ENCODE measurements at regions not wholly inside any gene's neighbourhood (a gene's known extent, or its start where the extent isn't known, plus 50 kb on each side); places are given as distances from the start of the nearest gene placed in this dataset.
A peak's percentile ranks its signal among the peaks of the same experiment; 100 is the strongest.

GRCh38 chr14:84036840-84037239, 1493.1 kb upstream of the FLRT2 start:
- TF ChIP-seq, protein P1, sequence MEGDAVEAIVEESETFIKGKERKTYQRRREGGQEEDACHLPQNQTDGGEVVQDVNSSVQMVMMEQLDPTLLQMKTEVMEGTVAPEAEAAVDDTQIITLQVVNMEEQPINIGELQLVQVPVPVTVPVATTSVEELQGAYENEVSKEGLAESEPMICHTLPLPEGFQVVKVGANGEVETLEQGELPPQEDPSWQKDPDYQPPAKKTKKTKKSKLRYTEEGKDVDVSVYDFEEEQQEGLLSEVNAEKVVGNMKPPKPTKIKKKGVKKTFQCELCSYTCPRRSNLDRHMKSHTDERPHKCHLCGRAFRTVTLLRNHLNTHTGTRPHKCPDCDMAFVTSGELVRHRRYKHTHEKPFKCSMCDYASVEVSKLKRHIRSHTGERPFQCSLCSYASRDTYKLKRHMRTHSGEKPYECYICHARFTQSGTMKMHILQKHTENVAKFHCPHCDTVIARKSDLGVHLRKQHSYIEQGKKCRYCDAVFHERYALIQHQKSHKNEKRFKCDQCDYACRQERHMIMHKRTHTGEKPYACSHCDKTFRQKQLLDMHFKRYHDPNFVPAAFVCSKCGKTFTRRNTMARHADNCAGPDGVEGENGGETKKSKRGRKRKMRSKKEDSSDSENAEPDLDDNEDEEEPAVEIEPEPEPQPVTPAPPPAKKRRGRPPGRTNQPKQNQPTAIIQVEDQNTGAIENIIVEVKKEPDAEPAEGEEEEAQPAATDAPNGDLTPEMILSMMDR (IDR thresholded peaks at IDR 0.05; ENCODE audit: insufficient read depth, low read length, severe bottlenecking), result no peak
- FAIRE-seq (no peak), DNase-seq (ENCODE audit: low read depth) (peak; percentile 15)
- Histone ChIP-seq H3K36me3 (ENCODE audit: control insufficient read depth, insufficient read depth, low read length) (no peaks in the 10 kb centered on the region), H3K4me3 (ENCODE audit: low read depth, low read length) (no peak overlapping the region), H3K27me3 (ENCODE audit: control insufficient read depth, insufficient read depth, low read length) (no peaks in the 10 kb centered on the region)

DNA sequence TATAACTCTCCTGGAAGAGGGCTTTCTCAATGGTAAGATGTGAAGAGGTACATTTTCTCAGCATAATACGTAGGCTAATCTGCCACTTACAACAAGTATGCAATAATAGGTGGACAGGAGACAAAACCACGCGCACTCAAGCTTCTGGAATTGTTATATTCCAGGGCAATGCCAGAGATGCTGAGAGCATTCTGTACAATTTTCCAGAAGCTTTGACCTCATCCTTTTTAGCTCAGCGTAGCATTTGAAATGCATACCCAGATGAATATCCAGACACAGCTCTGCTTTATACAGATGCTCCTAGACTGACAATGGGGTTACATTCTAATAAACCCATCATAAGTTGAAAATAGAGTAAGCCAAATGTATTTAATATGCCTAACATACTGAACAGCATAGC, 1492.4 kb upstream of the FLRT2 start:
- H3K36me3 ChIP-seq (ENCODE audit: control insufficient read depth, insufficient read depth, low read length), result no peaks in the 10 kb centered on the region
- TF ChIP-seq, protein P1 (IDR thresholded peaks at IDR 0.05; ENCODE audit: insufficient read depth, low read length, severe bottlenecking), result no peak
- DNase-seq (ENCODE audit: low read depth) (no peak), FAIRE-seq (no peak)
- no peak overlapping the region for H3K4me3 ChIP-seq (ENCODE audit: low read depth, low read length)
- H3K27me3 ChIP-seq (ENCODE audit: control insufficient read depth, insufficient read depth, low read length), result no peaks in the 10 kb centered on the region

DNA sequence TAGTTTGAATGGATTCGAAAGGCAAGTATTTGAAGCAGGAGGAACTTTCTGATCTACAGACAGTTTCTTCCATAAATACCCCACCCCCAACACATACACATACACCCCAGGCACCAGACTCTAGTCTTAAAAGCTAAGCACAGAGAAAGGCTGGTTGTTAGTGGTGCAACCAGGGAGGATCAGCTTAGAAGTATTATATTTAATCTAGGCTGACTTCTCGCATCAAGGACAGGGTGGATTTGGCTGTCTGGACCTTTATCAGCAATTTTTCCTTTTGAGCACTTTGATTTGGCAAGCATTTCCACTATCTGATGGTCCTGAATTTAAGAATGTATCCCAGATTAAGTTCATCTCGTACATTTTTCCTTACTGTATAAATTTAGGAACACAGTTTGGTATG, 1489.8 kb upstream of the FLRT2 start:
- no peaks in the 10 kb centered on the region for H3K27me3 ChIP-seq (ENCODE audit: control insufficient read depth, insufficient read depth, low read length)
- FAIRE-seq, result no peak
- TF ChIP-seq, protein P1 (IDR thresholded peaks at IDR 0.05; ENCODE audit: insufficient read depth, low read length, severe bottlenecking), result no peak
- DNase-seq (ENCODE audit: low read depth), result no peak
- H3K4me3 ChIP-seq (ENCODE audit: low read depth, low read length), result no peak overlapping the region
- H3K36me3 ChIP-seq (ENCODE audit: control insufficient read depth, insufficient read depth, low read length), result no peaks in the 10 kb centered on the region

GRCh38 chr14:84041421-84041820, 1488.5 kb upstream of the FLRT2 start:
- Histone ChIP-seq H3K36me3 (ENCODE audit: control insufficient read depth, insufficient read depth, low read length) (no peaks in the 10 kb centered on the region), H3K4me3 (ENCODE audit: low read depth, low read length) (no peak overlapping the region), H3K27me3 (ENCODE audit: control insufficient read depth, insufficient read depth, low read length) (no peaks in the 10 kb centered on the region)
- TF ChIP-seq, protein P1 (IDR thresholded peaks at IDR 0.05; ENCODE audit: insufficient read depth, low read length, severe bottlenecking), result no peak
- DNase-seq (ENCODE audit: low read depth) (no peak), FAIRE-seq (no peak)

- Histone ChIP-seq H3K4me3 (ENCODE audit: low read depth, low read length) (no peak overlapping the region), H3K36me3 (ENCODE audit: control insufficient read depth, insufficient read depth, low read length) (no peaks in the 10 kb centered on the region), H3K27me3 (ENCODE audit: control insufficient read depth, insufficient read depth, low read length) (no peaks in the 10 kb centered on the region)
- FAIRE-seq, result no peak
- TF ChIP-seq, protein P1 (IDR thresholded peaks at IDR 0.05; ENCODE audit: insufficient read depth, low read length, severe bottlenecking), result no peak
- DNase-seq (ENCODE audit: low read depth), result no peak
These were observed 1487.0 kb upstream of the FLRT2 start for GRCh38 chr14:84042992-84043391.

DNA sequence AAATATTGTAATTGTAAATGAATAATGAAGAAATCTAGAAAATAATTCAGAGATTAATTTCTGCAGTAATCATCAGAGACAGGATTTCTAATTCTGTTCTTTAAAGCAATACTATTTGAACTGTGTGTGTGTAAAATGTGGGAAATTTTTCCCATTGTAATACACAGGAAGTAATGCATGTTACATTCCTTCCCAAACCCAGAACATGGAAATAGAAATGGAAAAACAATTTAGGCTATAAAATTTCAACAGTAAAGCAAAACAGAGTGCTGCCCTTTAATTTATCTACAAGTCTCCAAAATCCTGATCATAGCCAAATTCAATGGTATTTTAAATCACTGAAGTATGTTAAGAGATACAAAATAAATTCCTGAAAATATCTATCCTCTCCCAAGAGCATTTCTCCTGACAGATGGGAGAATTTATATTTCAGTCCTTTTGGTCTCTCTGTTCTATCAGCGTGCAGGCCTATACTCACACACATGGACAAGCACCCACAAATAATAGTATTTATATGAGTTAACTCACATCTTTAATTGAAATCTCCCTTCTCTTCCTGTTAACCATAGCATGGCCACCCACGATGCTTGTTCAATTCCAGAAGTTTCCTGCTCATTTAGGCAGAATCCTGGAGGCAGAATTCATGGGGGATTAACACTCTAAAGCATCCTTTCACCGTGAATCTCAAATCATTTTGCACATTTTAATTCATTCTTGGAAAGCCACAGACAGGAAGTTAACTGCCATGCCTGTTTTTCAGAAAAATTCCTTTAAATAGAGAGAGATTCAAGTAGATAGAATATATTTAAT, 1465.4 kb upstream of the FLRT2 start:
- TF ChIP-seq, protein P1 (IDR thresholded peaks at IDR 0.05; ENCODE audit: insufficient read depth, low read length, severe bottlenecking), result no peak
- H3K36me3 ChIP-seq (ENCODE audit: control insufficient read depth, insufficient read depth, low read length), result no peaks in the 10 kb centered on the region
- FAIRE-seq, result no peak

More for the DNA sequence above, 1465.4 kb upstream of the FLRT2 start:
- no peak for DNase-seq (ENCODE audit: low read depth)
- no peaks in the 10 kb centered on the region for H3K27me3 ChIP-seq (ENCODE audit: control insufficient read depth, insufficient read depth, low read length)
- H3K4me3 ChIP-seq (ENCODE audit: low read depth, low read length), result no peak overlapping the region
